NT2/D1 (cell line): ENCODE measurements at regions not wholly inside any gene's neighbourhood (a gene's known extent, or its start where the extent isn't known, plus 50 kb on each side); places are given as distances from the start of the nearest gene placed in this dataset.

Experiments used
- YY1 ChIP-seq: IDR thresholded peaks from 2 replicates; pipeline ENCODE4 v1.6.1; 2011; ENCODE audit not compliant: insufficient read length, insufficient read depth
- ZNF274 ChIP-seq: IDR thresholded peaks from 2 replicates; pipeline ENCODE4 v1.6.1; 2011; ENCODE audit warnings: mild to moderate bottlenecking, low read depth, low read length

GRCh38 chr3:24793896-24794295 lies 299.2 kb upstream of the THRB start:
- TF ChIP-seq YY1 = no peak
- TF ChIP-seq ZNF274 = no peak
